Muscle layer of colon (tissue), 2 donors: ENCODE measurements at regions not wholly inside any gene's neighbourhood (a gene's known extent, or its start where the extent isn't known, plus 50 kb on each side); places are given as distances from the start of the nearest gene placed in this dataset.
A peak's percentile ranks its signal among the peaks of the same experiment; 100 is the strongest.
"Not testable (repeated sequence)": the region's sequence is repeated elsewhere in the genome, so short reads cannot be mapped to it uniquely, and the experiment has no call there.

Experiments
- H3K27ac ChIP-seq: one replicate; pipeline ENCODE4 v1.7.0; 2013; ENCODE audit warnings: low read depth, mild to moderate bottlenecking, low read length, moderate library complexity
- H3K27me3 ChIP-seq, 2 donors: one replicate each; pipeline ENCODE4 v1.7.0; 2013; ENCODE audit warnings: low read length in 2 of 2, mild to moderate bottlenecking in 2 of 2; ENCODE audit not compliant: insufficient read depth in 2 of 2, control insufficient read depth in 1 of 2
- H3K36me3 ChIP-seq: one replicate; pipeline ENCODE4 v1.7.0; 2013; ENCODE audit warnings: mild to moderate bottlenecking, low read length; ENCODE audit not compliant: insufficient read depth
- H3K4me1 ChIP-seq: one replicate; pipeline ENCODE4 v1.7.0; 2013; ENCODE audit warnings: mild to moderate bottlenecking, low read length; ENCODE audit not compliant: insufficient read depth
- H3K4me3 ChIP-seq, 2 donors: one replicate each; pipeline ENCODE4 v1.7.0; 2013; ENCODE audit warnings: low read length in 2 of 2, low read depth in 1 of 2, mild to moderate bottlenecking in 1 of 2, moderate library complexity in 1 of 2
- H3K9ac ChIP-seq: one replicate; pipeline ENCODE4 v1.7.0; 2013; ENCODE audit warnings: low read length
- H3K9me3 ChIP-seq: one replicate; pipeline ENCODE4 v1.7.0; 2013; ENCODE audit warnings: mild to moderate bottlenecking, low read length
- donor health status: abdominal sarcoma.
- donor health status: Adenocarcinoma of cecum.

DNA sequence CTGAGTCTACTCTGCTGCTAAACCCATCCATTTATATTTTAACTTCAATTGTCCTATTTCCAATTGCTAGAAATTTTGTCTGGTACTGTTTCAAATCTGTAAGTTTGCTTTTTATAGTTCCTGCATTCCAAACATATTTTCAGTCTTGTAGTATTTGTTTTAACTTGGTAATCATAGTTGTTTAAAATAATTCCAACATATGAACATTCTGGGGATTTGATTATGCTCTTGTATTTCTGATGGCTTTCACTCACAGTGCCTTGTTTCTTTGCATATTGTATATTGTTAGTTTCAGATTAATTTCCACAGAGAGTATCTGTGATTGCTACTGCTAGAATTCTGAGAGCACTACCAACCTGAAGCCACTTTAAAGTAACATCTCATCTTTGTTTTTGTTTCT is 202.4 kb downstream of the ETAA1 start:
- Histone ChIP-seq H3K27ac (no peak overlapping the region), H3K4me1 (no peaks in the 10 kb centered on the region), H3K4me3 (no peak overlapping the region), H3K27me3 (no peaks in the 10 kb centered on the region), H3K9me3 (no peaks in the 10 kb centered on the region), H3K9ac (no peak overlapping the region), H3K36me3 (no peaks in the 10 kb centered on the region)

DNA sequence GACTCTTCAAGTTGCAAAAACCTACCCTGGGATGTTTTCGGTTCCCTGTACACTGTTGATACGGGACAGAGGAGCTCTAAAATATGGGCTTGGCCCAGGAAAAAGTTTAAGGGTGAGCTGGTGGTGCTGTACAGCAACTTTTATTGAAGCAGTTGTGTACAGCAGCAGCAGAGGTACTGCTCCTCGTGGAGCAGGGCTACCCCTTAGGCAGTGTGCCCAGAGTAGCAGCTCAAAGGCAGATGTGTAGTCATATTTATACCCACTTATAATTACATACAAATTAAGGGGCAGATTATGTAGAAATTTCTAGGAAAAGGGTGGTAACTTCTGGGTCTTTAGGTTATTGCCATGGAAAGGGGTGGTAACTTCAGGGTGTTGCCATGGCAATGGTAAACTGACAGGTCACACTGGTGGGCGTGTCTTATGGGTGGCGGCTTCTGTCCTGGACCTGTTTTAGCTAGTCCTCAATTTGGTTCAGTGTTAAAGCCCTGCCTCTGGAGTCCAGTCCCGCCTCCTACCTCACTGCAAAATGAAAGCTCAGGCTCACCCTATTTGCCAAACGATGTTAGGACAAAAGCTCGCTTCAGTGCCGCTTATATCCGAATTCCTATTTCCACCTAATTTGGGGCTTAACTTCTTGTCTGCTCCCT is 203.2 kb downstream of the ETAA1 start:
- H3K4me3 ChIP-seq: no peak overlapping the region
- no peak overlapping the region for H3K27ac ChIP-seq
- no peaks in the 10 kb centered on the region for H3K27me3 ChIP-seq
- no peaks in the 10 kb centered on the region for H3K36me3 ChIP-seq
- H3K9ac ChIP-seq: no peak overlapping the region
- no peaks in the 10 kb centered on the region for H3K4me1 ChIP-seq
- no peaks in the 10 kb centered on the region for H3K9me3 ChIP-seq

DNA sequence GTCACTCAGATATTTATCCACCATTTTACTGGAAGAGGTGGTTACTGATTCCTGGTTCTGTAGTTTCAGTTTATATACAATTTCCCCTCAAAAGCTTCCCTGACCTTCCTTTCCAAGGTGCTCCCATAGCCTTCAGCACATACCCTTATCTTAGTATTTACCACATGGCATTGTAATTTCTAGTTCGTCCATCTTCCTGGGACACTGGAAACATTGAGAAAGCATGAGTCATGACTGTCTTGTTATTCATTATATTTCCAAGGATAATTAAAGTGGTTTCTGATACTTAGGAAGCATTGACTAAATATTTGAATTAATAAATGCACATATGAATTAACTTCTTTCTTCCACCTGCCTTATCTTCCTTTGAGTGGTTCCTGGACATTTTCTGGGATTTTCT is 203.8 kb downstream of the ETAA1 start:
- H3K9me3 ChIP-seq: no peaks in the 10 kb centered on the region
- H3K4me1 ChIP-seq: no peaks in the 10 kb centered on the region
- H3K27me3 ChIP-seq: no peaks in the 10 kb centered on the region
- no peak overlapping the region for H3K9ac ChIP-seq
- no peak overlapping the region for H3K4me3 ChIP-seq
- H3K27ac ChIP-seq: no peak overlapping the region
- H3K36me3 ChIP-seq: no peaks in the 10 kb centered on the region

DNA sequence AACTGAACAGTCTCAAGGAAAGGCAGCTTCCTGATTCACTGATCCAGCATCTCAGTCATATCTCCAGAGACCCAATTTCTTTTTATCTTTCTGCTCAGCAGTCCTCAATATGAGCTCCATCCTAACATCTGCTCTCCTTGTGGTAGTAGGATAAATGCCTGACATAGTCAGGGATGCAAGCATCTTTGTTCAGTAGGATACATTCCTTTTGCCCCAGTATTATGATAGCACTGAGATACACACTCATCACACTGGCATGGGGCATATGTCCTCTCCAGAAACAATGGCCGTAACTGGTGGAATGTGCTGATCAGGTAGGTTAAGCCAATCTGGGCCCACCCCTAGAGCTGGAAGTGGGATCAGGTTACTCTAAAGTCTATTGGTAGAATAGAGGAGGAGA is 207.2 kb downstream of the ETAA1 start:
- Histone ChIP-seq H3K4me1 (no peaks in the 10 kb centered on the region), H3K36me3 (no peaks in the 10 kb centered on the region), H3K4me3 (no peak overlapping the region), H3K9me3 (no peaks in the 10 kb centered on the region), H3K9ac (no peak overlapping the region), H3K27me3 (no peaks in the 10 kb centered on the region), H3K27ac (no peak overlapping the region)

DNA sequence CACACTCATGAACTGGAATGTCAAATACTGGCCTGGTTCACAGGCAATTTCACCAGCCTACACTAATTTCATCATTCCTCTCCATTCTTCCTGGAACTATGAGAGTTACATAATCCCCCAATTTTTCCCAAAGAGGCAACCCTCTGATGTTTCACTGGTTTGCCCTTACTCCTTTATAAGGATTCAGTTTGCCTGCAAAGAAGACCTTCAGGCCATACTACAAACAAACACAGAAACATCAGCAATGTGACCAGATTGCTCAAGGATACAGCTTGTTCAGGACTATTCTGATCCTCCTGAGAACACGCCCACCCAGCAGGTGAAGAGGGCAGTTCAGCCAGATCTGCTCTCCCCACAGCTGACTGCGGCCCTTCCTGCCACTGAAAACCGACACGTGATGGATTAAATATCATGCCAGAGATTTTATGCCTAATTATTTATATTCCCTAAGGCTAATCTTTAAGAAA is 215.5 kb downstream of the ETAA1 start:
- Histone ChIP-seq H3K36me3 (no peaks in the 10 kb centered on the region), H3K4me3 (no peak overlapping the region), H3K9me3 (no peaks in the 10 kb centered on the region), H3K27ac (no peak overlapping the region), H3K4me1 (peaks cover 15% of the 10 kb centered on the region), H3K27me3 (no peaks in the 10 kb centered on the region), H3K9ac (no peak overlapping the region)

DNA sequence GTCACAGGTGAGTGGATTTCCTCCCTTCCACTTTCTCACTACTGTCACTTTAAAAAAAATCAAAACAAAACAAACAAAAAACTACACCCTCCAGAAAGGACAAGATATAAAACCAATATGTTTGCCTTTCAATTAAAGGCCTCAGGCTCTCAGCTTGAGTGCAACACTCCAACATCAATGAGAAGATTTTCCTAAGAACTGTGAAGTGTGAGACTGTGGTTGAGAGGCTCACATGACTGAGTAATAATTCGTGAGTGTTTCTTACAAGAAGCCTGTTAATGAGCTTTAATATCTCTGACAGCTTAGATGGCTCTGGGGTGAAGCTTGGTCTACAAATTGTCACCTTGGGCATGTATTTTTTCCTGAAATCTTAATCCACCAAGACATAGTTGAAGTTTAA is 216.1 kb downstream of the ETAA1 start:
- no peaks in the 10 kb centered on the region for H3K9me3 ChIP-seq
- peaks cover 16% of the 10 kb centered on the region for H3K4me1 ChIP-seq
- H3K36me3 ChIP-seq: no peaks in the 10 kb centered on the region
- no peak overlapping the region for H3K27ac ChIP-seq
- H3K27me3 ChIP-seq: no peaks in the 10 kb centered on the region
- no peak overlapping the region for H3K4me3 ChIP-seq
- H3K9ac ChIP-seq: no peak overlapping the region

DNA sequence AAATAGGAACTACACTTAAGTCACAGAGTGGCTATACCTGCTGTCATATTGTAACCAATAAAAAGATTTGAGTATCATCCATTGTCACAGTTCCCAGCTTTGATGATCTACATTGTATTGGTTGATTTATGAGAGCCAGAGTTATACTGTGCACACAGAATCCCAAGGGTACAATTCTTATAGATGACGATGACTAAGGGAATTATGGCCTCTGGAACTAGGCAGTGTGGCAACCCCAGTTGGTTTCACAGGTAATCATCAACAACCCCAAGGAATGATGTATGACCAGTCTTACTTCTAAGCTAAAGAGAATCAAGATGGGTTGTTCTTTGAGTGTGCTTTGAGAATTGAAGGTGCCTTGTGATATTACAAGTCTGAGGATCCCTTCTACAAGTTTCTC is 217.3 kb downstream of the ETAA1 start:
- Histone ChIP-seq H3K9ac (no peak overlapping the region), H3K4me1 (peaks cover 16% of the 10 kb centered on the region), H3K27me3 (no peaks in the 10 kb centered on the region), H3K36me3 (no peaks in the 10 kb centered on the region), H3K27ac (no peak overlapping the region), H3K9me3 (no peaks in the 10 kb centered on the region), H3K4me3 (no peak overlapping the region)

DNA sequence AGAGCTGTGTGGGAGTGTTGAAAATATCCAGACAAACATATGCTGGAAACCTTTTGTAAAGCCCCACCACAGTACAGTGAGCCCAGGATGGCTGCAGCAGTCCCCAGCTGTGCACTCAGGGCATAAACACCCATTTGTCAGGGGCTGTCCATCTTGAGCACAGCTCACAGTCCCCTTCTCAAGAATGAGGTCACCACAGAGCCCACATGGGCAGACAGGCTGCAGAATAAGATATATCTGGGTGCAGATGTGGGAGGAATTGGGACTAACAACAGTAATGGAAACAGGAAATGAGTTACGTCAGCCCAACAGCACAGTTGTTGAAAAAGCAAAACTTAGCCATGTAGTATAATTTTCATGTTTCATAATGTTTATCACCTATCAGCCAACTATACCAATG is 219.6 kb downstream of the ETAA1 start:
- Histone ChIP-seq H3K27ac (peak overlapping the region; percentile 14), H3K36me3 (no peaks in the 10 kb centered on the region), H3K4me3 (no peak overlapping the region)

DNA sequence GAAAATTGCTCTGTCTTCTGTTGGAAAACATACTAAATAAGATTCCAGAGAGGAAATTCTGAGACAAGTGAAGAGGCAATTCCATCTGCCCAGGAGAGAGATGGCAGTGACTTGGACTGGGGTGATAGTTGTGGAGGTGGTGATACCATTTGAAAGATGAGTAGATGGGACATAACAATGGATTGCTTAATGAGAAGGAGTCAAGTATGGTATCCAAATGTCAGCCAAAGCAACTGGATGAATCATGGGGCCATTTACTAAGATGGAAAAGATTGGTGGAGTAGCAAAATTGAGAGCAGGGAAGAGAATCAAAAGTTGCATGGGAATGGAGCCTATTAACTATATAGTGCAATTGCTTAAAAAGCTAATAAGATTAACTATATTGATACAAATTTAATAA is 222.1 kb downstream of the ETAA1 start:
- Histone ChIP-seq H3K4me3 (no peak overlapping the region), H3K27ac (no peak overlapping the region), H3K27me3 (no peaks in the 10 kb centered on the region), H3K9me3 (no peaks in the 10 kb centered on the region), H3K36me3 (no peaks in the 10 kb centered on the region), H3K9ac (no peak overlapping the region), H3K4me1 (peaks cover 16% of the 10 kb centered on the region)

More for the DNA sequence above, 219.6 kb downstream of the ETAA1 start:
- Histone ChIP-seq H3K4me1 (peaks cover 16% of the 10 kb centered on the region), H3K9ac (no peak overlapping the region), H3K27me3 (no peaks in the 10 kb centered on the region), H3K9me3 (no peaks in the 10 kb centered on the region)

DNA sequence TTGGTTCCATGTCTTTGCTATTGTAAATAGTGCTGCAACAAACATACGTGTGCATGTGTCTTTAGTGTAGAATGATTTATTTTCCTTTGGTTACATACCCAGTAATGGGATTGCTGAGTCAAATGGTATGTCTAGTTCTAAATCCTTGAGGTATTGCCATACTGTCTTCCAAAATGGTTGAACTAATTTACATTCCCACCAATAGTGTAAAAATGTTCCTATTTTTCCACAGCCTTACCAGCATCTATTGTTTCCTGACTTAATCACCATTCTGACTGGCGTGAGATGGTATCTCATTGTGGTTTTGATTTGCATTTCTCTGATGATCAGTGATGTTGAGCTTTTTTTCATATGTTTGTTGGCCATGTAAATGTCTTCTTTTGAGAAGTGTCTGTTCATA is 226.6 kb downstream of the ETAA1 start:
- H3K27ac ChIP-seq, H3K9ac ChIP-seq, H3K9me3 ChIP-seq, H3K4me1 ChIP-seq, H3K36me3 ChIP-seq, H3K4me3 ChIP-seq, H3K27me3 ChIP-seq: not testable (repeated sequence)

DNA sequence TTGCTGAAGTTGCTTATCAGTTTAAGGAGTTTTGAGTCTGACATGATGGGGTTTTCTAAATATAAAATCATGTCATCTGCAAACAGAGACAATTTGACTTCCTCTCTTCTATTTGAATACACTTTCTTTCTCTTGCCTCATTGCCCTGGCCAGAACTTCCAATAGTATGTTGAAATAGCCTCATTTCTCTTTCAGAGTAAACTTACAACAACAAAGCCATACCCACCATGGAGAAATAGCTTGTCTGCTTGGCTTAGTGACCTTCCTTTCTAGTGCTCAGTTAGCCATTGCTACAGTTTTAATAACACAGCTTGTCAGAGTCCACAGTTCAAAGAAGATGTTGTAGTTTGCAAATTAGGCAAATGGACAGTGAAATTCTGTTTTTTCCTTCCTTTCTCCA is 228.0 kb downstream of the ETAA1 start:
- Histone ChIP-seq H3K27ac (no peak overlapping the region), H3K4me3 (no peak overlapping the region), H3K27me3 (no peaks in the 10 kb centered on the region), H3K36me3 (no peaks in the 10 kb centered on the region), H3K9me3 (no peaks in the 10 kb centered on the region), H3K9ac (no peak overlapping the region), H3K4me1 (no peaks in the 10 kb centered on the region)

DNA sequence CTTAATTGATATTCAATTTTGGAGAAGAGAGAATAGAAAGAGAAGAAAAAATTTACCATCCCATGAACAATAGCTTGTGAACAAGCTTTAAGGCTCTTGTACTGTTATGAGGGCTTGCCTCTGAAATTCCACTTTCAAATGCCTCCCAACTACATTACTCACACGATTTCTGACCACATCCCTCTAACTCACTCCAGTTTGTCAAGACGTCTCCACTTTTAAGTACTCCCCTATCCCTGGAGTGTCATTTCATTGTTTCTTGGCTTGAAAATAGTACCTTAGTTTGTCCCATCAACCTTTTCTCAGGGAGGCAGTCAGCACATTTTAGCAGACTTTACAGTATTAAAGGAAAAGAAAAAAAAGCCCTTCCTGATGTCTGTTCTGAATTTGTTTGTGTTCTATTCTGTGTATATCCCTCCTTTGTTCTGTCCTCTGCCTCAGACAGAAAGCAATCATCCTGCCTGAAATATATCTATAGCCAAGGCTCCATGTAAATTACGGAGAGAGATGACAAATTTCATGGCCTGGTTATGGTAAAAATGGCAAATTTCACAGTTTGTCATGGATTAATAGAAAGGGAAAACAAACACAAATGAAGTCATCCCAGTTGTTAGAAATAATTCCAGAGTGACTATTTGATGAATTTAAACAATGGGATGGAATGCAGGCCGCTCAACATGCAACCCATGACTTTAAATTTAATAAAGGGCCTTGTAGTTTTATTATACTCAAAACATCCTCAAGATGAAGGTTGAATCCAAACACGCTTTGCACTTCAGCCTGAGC is 228.8 kb downstream of the ETAA1 start:
- no peaks in the 10 kb centered on the region for H3K36me3 ChIP-seq
- H3K4me3 ChIP-seq: no peak overlapping the region
- H3K27ac ChIP-seq: no peak overlapping the region
- no peak overlapping the region for H3K9ac ChIP-seq
- H3K9me3 ChIP-seq: no peaks in the 10 kb centered on the region
- H3K27me3 ChIP-seq: no peaks in the 10 kb centered on the region
- no peaks in the 10 kb centered on the region for H3K4me1 ChIP-seq
